ENCODE measurements at regions not wholly inside any gene's neighbourhood (a gene's known extent, or its start where the extent isn't known, plus 50 kb on each side); places are given as distances from the start of the nearest gene placed in this dataset.
"Not testable (repeated sequence)": the region's sequence is repeated elsewhere in the genome, so short reads cannot be mapped to it uniquely, and the experiment has no call there.

DNA sequence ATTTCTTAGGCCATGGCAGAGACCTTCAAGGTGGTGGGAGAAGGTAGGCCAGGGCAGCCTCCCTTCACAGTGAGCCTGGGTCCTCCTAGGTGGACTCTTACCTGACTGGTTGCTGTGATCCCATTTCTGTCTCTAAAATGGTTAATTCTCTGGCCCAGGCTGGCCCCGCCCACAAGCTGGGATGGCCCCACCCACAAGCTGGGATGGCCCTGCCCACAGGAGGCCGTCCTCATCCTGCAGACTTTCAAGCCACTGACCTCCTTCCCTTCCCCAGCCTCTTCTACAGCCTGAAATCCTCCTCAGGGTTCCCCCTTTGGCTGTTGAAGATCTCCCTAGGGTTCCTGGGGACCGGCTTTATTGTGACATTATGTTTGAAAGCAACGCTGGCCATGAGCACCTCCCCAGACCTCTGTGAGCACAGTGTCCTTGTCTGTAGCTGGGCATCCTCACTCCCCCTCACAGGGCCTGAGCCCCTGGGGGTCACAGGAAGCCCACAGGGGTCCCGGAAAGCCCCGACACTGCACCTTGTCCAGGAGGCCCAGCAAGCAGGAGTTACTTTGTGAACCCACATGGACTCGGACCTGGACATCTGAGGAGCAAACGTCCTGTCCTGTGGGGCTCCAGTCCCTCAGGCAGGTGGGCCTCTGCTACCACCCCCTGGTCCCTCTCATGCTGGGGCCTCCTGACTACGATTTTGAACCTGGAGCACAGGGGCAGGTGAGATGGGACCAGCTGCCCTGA lies 621.7 kb downstream of the MATN1 start:
- WGBS (ENCODE audit: insufficient coverage, insufficient read length), result no CpG with 5 or more reads among the region's 9 CpGs
- Histone ChIP-seq H3K4me1 (ENCODE audit: control insufficient read depth, insufficient read depth, low read length) (no peaks in the 10 kb centered on the region), H3K36me3 (ENCODE audit: control insufficient read depth, insufficient read depth, low read length) (no peaks in the 10 kb centered on the region), H3K27ac (ENCODE audit: low read length) (no peak overlapping the region), H3K27me3 (ENCODE audit: control insufficient read depth, insufficient read depth, low read length) (no peaks in the 10 kb centered on the region), H3K4me3 (ENCODE audit: low read length) (no peak overlapping the region), H3K9me3 (ENCODE audit: control insufficient read depth, insufficient read depth, low read length) (no peaks in the 10 kb centered on the region)
- no peak for DNase-seq (ENCODE audit: low read depth, low spot score)

DNA sequence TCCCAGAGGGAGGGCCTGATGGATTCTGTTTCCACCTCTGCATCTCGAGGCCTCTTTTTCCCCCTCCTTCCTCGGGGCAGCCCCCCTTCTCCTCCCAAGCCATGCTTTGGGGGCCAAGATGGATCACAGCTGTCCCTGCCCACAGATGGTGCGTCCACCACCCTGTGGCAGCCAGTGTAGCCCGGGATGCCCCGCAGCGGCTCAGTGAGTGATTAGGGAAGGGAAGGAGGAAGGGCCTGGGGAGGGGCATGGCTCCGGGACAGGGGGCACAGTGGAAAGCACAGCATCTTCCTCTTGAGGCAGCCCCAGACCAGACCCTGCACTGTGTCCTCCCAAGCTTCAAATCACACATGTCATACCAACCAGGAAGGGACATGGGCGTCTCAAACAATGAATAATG lies 622.4 kb downstream of the MATN1 start:
- WGBS (ENCODE audit: insufficient coverage, insufficient read length), result no CpG with 5 or more reads among the region's 8 CpGs
- H3K4me1 ChIP-seq (ENCODE audit: control insufficient read depth, insufficient read depth, low read length), result no peaks in the 10 kb centered on the region

DNA sequence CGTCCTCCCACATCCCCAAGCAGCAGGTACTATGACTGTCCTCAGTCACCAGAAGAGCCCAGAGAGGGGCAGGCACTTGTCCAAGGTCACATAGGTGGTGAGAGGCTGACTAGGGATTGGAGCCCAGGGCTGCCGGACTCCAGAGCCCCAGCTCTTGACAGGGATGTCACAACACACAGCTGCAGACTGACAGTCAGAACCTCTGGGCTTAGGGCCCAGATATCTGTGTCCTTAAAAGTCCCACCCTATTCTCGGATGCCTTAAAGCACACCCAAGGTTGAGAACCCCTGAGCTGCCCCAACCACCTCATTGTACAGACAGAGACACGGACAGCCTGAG lies 622.9 kb downstream of the MATN1 start:
- no peak overlapping the region for H3K4me3 ChIP-seq (ENCODE audit: low read length)
- H3K27me3 ChIP-seq (ENCODE audit: control insufficient read depth, insufficient read depth, low read length), result no peaks in the 10 kb centered on the region
- H3K4me1 ChIP-seq (ENCODE audit: control insufficient read depth, insufficient read depth, low read length), result no peaks in the 10 kb centered on the region
- no CpG with 5 or more reads among the region's 4 CpGs for WGBS (ENCODE audit: insufficient coverage, insufficient read length)
- no peaks in the 10 kb centered on the region for H3K9me3 ChIP-seq (ENCODE audit: control insufficient read depth, insufficient read depth, low read length)
- H3K27ac ChIP-seq (ENCODE audit: low read length), result no peak overlapping the region
- no peaks in the 10 kb centered on the region for H3K36me3 ChIP-seq (ENCODE audit: control insufficient read depth, insufficient read depth, low read length)
- DNase-seq (ENCODE audit: low read depth, low spot score), result no peak

More for the DNA sequence above, 622.4 kb downstream of the MATN1 start:
- H3K9me3 ChIP-seq (ENCODE audit: control insufficient read depth, insufficient read depth, low read length), result no peaks in the 10 kb centered on the region
- H3K36me3 ChIP-seq (ENCODE audit: control insufficient read depth, insufficient read depth, low read length), result no peaks in the 10 kb centered on the region
- H3K27me3 ChIP-seq (ENCODE audit: control insufficient read depth, insufficient read depth, low read length), result no peaks in the 10 kb centered on the region
- no peak for DNase-seq (ENCODE audit: low read depth, low spot score)
- no peak overlapping the region for H3K4me3 ChIP-seq (ENCODE audit: low read length)
- no peak overlapping the region for H3K27ac ChIP-seq (ENCODE audit: low read length)

DNA sequence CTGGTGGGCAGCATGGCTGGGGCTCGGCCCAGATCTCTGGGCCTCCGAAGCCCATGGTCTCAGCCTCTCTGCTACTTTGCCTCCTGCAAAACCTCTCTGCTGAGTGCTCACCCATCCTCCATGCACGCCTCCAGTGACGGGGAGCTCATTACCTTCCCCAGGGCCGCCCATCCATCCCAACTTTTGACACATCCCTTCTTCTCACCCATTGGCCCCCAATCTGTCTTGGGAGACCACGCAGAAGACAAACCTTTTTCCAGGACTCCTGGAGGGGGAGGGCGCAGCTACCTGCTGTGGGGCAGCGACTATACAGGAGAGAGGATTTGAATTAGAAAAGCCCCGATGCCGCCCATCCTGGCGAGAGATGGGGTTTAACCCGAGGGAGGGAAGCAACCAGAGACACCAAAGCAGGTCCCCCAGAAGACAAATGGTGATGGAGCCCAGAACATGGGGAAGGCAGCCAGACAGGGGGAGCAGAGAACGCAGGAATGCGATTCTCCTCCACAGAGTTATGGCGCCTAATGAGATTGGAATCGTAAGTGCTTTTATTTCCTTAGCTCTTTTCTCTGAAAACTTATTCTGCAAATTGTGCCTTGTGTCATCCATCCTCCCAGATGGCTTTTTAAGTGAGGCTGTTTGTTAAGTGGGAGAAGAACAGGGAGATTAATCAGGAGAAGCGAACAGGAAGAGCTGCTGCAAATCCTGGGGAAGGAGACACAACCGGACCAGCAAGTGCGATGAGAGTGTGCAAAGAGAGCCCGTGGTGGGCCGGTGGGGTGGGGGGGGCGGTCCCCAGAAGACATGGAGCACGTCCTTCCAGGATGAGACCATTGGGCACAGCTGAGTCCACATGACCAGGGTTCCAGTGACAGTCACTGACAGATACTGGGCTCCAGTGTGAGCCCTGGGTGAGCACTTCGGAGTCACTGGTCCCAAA lies 623.5 kb downstream of the MATN1 start:
- H3K9me3 ChIP-seq (ENCODE audit: control insufficient read depth, insufficient read depth, low read length), result no peaks in the 10 kb centered on the region
- no peak overlapping the region for H3K4me3 ChIP-seq (ENCODE audit: low read length)
- no peak overlapping the region for H3K27ac ChIP-seq (ENCODE audit: low read length)
- no CpG with 5 or more reads among the region's 24 CpGs for WGBS (ENCODE audit: insufficient coverage, insufficient read length)
- DNase-seq (ENCODE audit: low read depth, low spot score), result no peak
- no peaks in the 10 kb centered on the region for H3K4me1 ChIP-seq (ENCODE audit: control insufficient read depth, insufficient read depth, low read length)
- no peaks in the 10 kb centered on the region for H3K27me3 ChIP-seq (ENCODE audit: control insufficient read depth, insufficient read depth, low read length)
- no peaks in the 10 kb centered on the region for H3K36me3 ChIP-seq (ENCODE audit: control insufficient read depth, insufficient read depth, low read length)

DNA sequence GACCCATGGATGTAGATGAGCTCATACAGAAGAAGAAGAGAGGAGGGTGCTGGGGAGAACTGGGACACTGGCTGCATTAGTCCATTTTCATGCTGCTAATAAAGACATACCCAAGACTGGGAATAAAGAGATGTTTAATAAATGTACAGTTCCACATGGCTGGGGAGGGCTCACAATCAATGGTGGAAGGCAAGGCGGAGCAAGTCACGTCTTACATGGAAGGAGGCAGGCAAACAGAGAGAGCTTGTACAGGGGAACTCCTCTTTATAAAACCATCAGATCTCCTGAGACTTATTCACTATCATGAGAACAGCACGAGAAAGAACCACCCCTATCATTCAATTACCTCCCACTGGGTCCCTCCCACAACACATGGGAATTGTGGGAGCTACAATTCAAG lies 625.5 kb downstream of the MATN1 start:
- not testable (repeated sequence) for H3K36me3 ChIP-seq (ENCODE audit: control insufficient read depth, insufficient read depth, low read length); DNase-seq (ENCODE audit: low read depth, low spot score); H3K27ac ChIP-seq (ENCODE audit: low read length); H3K27me3 ChIP-seq (ENCODE audit: control insufficient read depth, insufficient read depth, low read length); H3K4me3 ChIP-seq (ENCODE audit: low read length); H3K9me3 ChIP-seq (ENCODE audit: control insufficient read depth, insufficient read depth, low read length); H3K4me1 ChIP-seq (ENCODE audit: control insufficient read depth, insufficient read depth, low read length)
- no CpG with 5 or more reads among the region's 3 CpGs for WGBS (ENCODE audit: insufficient coverage, insufficient read length)

DNA sequence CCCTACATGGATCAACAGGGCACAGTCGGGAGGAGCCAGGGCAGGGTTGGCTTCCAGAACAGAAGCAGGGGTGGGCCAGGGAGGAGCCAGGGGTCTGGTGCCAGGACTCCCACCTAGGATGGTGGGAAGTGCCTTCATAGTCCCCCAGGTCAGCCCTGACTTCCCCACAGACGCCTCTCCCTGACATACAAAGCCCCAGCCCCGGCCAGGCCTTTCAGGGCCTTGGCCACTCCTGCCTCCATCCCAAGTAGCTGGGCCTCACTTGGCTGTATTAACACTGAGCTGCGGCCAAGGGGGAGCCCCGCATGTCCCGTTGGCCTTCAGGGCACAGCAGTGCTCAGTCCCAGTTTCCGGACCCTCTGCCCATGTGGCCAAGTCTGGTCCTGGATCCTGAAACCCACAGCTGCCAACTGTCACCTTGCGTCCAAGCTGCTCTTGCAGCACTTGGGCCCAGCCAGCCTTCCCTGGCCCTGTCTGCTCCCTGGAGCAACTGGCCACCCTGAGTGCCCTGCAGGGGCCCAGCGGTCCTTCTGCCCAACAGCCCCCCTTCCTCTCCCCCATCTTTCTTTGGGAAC lies 627.8 kb downstream of the MATN1 start:
- no peaks in the 10 kb centered on the region for H3K4me1 ChIP-seq (ENCODE audit: control insufficient read depth, insufficient read depth, low read length)
- WGBS (ENCODE audit: insufficient coverage, insufficient read length), result no CpG with 5 or more reads among the region's 9 CpGs
- no peak overlapping the region for H3K4me3 ChIP-seq (ENCODE audit: low read length)
- H3K9me3 ChIP-seq (ENCODE audit: control insufficient read depth, insufficient read depth, low read length), result peaks cover 4% of the 10 kb centered on the region
- no peak overlapping the region for H3K27ac ChIP-seq (ENCODE audit: low read length)
- DNase-seq (ENCODE audit: low read depth, low spot score), result no peak
- H3K36me3 ChIP-seq (ENCODE audit: control insufficient read depth, insufficient read depth, low read length), result no peaks in the 10 kb centered on the region; the same call in 1 of the 2 replicates
- no peaks in the 10 kb centered on the region for H3K27me3 ChIP-seq (ENCODE audit: control insufficient read depth, insufficient read depth, low read length)

DNA sequence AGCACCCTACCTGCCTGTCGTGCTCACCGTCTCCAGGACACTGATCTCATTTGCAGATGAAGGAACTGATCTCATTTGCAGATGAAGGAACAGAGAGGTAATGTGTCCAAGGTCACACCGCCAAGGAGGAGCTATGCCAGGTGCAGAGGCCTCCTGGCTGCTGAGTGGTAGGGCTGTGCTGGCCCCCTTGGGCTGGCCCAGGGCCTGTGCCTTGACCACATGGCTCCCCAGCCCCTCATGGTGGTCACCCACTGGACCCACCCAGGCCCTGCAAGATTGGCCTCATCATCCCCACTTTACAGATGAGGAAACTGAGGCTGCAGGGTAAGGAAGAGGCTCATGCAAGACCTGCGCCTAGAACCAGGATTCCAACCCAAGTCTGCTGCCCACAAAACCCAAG lies 628.3 kb downstream of the MATN1 start:
- H3K27ac ChIP-seq (ENCODE audit: low read length), result no peak overlapping the region
- H3K9me3 ChIP-seq (ENCODE audit: control insufficient read depth, insufficient read depth, low read length), result peaks cover 4% of the 10 kb centered on the region
- no peak overlapping the region for H3K4me3 ChIP-seq (ENCODE audit: low read length)
- no CpG with 5 or more reads among the region's 4 CpGs for WGBS (ENCODE audit: insufficient coverage, insufficient read length)
- no peak for DNase-seq (ENCODE audit: low read depth, low spot score)
- no peaks in the 10 kb centered on the region for H3K4me1 ChIP-seq (ENCODE audit: control insufficient read depth, insufficient read depth, low read length)
- no peaks in the 10 kb centered on the region for H3K27me3 ChIP-seq (ENCODE audit: control insufficient read depth, insufficient read depth, low read length)
- H3K36me3 ChIP-seq (ENCODE audit: control insufficient read depth, insufficient read depth, low read length), result no peaks in the 10 kb centered on the region; the same call in 1 of the 2 replicates

DNA sequence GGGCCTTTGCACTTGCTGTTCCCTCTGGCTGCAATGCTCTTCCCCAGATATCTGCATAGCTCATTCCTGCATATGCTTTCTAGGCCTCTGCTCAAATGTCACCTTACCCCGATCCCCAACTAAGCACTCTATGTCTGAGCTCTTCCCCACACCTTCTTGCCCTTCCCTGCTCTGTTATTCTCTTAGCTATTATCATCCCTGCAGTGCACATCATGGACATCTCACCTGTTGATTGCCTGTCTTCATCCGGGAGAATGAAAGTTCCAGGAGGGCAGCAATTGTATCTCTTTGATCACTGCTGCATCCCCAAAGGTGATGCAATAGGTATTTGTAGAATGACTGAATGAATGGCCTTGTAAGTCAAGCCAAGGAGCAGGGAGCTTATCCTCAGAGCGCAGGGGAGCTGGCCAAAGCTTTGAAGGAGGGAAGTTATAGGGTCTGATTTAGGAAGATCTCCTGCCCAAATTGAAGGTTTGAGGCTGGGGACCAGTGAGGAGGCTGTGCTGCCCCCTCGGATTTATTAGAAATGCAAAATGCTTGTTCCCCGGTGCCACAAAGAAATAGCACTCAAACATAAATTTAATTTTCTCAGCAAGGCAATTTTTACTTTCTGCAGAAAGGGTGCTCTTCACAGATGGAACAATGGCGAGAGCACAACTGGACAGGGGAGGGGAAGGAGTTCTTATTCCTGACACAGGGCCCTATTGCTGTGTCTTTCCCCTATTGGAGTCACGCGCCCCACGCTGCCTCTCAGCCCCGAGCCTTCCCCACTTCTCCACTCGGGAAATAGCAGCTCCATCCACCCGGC lies 631.1 kb downstream of the MATN1 start:
- Histone ChIP-seq H3K9me3 (ENCODE audit: control insufficient read depth, insufficient read depth, low read length) (peaks cover 4% of the 10 kb centered on the region), H3K36me3 (ENCODE audit: control insufficient read depth, insufficient read depth, low read length) (no peaks in the 10 kb centered on the region; the same call in 1 of the 2 replicates), H3K4me3 (ENCODE audit: low read length) (no peak overlapping the region), H3K27me3 (ENCODE audit: control insufficient read depth, insufficient read depth, low read length) (no peaks in the 10 kb centered on the region), H3K27ac (ENCODE audit: low read length) (no peak overlapping the region), H3K4me1 (ENCODE audit: control insufficient read depth, insufficient read depth, low read length) (no peaks in the 10 kb centered on the region)
- no peak for DNase-seq (ENCODE audit: low read depth, low spot score)
- WGBS (ENCODE audit: insufficient coverage, insufficient read length), result no CpG with 5 or more reads among the region's 12 CpGs

DNA sequence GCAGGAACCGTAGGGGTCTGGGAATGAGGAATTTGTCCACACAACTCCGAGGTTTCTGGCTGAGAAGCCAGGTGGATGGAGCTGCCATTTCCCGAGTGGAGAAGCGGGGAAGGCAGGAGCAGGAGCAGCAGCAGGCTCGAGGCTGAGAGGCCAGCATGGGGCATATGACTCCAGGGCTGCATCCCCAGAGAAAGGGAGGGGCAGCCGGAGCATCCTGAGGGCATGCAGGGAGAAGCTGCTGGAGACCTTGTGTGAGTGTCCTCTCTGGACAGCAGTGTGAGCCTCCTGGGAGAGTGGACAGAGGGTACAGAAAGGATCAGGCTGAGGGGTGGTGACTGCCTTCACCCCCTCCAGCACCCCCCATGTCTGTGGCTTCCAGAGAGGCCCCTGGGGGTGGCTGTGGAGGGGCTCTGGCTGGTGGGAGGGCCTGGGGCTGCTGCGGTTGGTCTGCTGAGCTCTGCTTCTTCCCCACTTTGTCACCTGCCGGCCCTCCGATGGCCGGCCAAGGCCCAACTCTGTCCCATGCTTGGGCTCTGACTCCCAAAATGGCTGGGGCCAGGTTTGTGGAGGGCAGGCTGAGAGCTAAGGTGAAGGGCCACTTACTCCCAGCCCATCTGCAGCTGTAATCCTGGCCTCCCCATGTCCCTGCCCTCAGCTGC lies 633.1 kb downstream of the MATN1 start:
- Histone ChIP-seq H3K27ac (ENCODE audit: low read length) (no peak overlapping the region), H3K27me3 (ENCODE audit: control insufficient read depth, insufficient read depth, low read length) (no peaks in the 10 kb centered on the region), H3K36me3 (ENCODE audit: control insufficient read depth, insufficient read depth, low read length) (no peaks in the 10 kb centered on the region; the same call in 1 of the 2 replicates), H3K9me3 (ENCODE audit: control insufficient read depth, insufficient read depth, low read length) (peaks cover 4% of the 10 kb centered on the region), H3K4me1 (ENCODE audit: control insufficient read depth, insufficient read depth, low read length) (no peaks in the 10 kb centered on the region), H3K4me3 (ENCODE audit: low read length) (no peak overlapping the region)
- no CpG with 5 or more reads among the region's 10 CpGs for WGBS (ENCODE audit: insufficient coverage, insufficient read length)
- DNase-seq (ENCODE audit: low read depth, low spot score), result no peak
